Ascending aorta (tissue), 2 donors: ENCODE measurements at regions not wholly inside any gene's neighbourhood (a gene's known extent, or its start where the extent isn't known, plus 50 kb on each side); places are given as distances from the start of the nearest gene placed in this dataset.
A peak's percentile ranks its signal among the peaks of the same experiment; 100 is the strongest.

Source experiments
- DNase-seq, 2 donors: peaks; one replicate each; pipeline ENCODE4 v3.0.0-alpha.2; 2019; ENCODE audit warnings: low spot score in 2 of 2
- H3K27ac ChIP-seq, 2 donors: fragments of 200-600 bp; sonication (generic); one replicate each; pipeline ENCODE4 v1.5.1; 2016 to 2017; ENCODE audit warnings: mild to moderate bottlenecking in 1 of 2
- H3K27me3 ChIP-seq: fragments of 200-600 bp; sonication (generic); one replicate; pipeline ENCODE4 v1.5.1; 2017
- H3K36me3 ChIP-seq, 2 donors: fragments of 200-600 bp; sonication (generic); one replicate each; pipeline ENCODE4 v1.5.1; 2016
- H3K4me1 ChIP-seq, 2 donors: fragments of 200-600 bp; sonication (generic); one replicate each; pipeline ENCODE4 v1.5.1; 2016 to 2017; ENCODE audit warnings: mild to moderate bottlenecking in 1 of 2
- H3K4me3 ChIP-seq, 2 donors: fragments of 200-600 bp; sonication (generic); one replicate each; pipeline ENCODE4 v1.5.1; 2016 to 2017; ENCODE audit warnings: mild to moderate bottlenecking in 1 of 2
- H3K9me3 ChIP-seq, 2 donors: fragments of 200-600 bp; sonication (generic); one replicate each; pipeline ENCODE4 v1.5.1; 2016
- CTCF ChIP-seq, 3 experiments: fragments of 200-600 bp in 2 of 3; fragments of 450-650 bp in 1 of 3; sonication (generic) in 2 of 3; IDR thresholded peaks; one replicate each; pipeline ENCODE4 v1.5.1; 2016 to 2019; ENCODE audit warnings: antibody characterized with exemption in 3 of 3, mild to moderate bottlenecking in 1 of 3, moderate library complexity in 1 of 3
- intact Hi-C: fragments of 100-400 bp; cut with DNase I; formaldehyde crosslinking; loops from one replicate; pipeline ENCODE4 v1.15.1; 2023

GRCh38 chr5:175257128-175257846, 186.7 kb downstream of the DRD1 start:
- intact Hi-C loops = no loop called here
- TF ChIP-seq CTCF (IDR thresholded peaks at IDR 0.05) = no peak
- Histone ChIP-seq H3K27me3 (no peaks in the 10 kb centered on the region), H3K27ac (no peak overlapping the region), H3K9me3 (no peaks in the 10 kb centered on the region), H3K4me1 (peaks cover 0 to 20% of the 10 kb centered on the region in 2 donors), H3K4me3 (no peak overlapping the region), H3K36me3 (no peaks in the 10 kb centered on the region)
- DNase-seq = no peak

- Histone ChIP-seq H3K27ac (peak overlapping the region; percentile 46 to 62), H3K4me3 (no peak overlapping the region), H3K4me1 (peaks cover 0 to 20% of the 10 kb centered on the region in 2 donors), H3K9me3 (no peaks in the 10 kb centered on the region), H3K36me3 (no peaks in the 10 kb centered on the region), H3K27me3 (no peaks in the 10 kb centered on the region)
- DNase-seq = no peak
- no peak for TF ChIP-seq CTCF (IDR thresholded peaks at IDR 0.05)
- intact Hi-C loops = no loop called here
Observed at GRCh38 chr5:175254155-175254554, 189.8 kb downstream of the DRD1 start.

GRCh38 chr5:175253597-175253996, 190.4 kb downstream of the DRD1 start:
- TF ChIP-seq CTCF (IDR thresholded peaks at IDR 0.05) = no peak
- H3K27me3 ChIP-seq = no peaks in the 10 kb centered on the region
- no peaks in the 10 kb centered on the region for H3K36me3 ChIP-seq
- H3K4me3 ChIP-seq = no peak overlapping the region
- no peaks in the 10 kb centered on the region for H3K9me3 ChIP-seq
- H3K27ac ChIP-seq = peak overlapping the region; percentile 46 to 62
- peaks cover 0 to 20% of the 10 kb centered on the region in 2 donors for H3K4me1 ChIP-seq
- DNase-seq = no peak
- intact Hi-C loops = no loop called here

GRCh38 chr5:175252234-175252805, 191.7 kb downstream of the DRD1 start:
- Histone ChIP-seq H3K9me3 (no peaks in the 10 kb centered on the region), H3K4me1 (peaks cover 0 to 20% of the 10 kb centered on the region in 2 donors), H3K36me3 (no peaks in the 10 kb centered on the region), H3K27me3 (no peaks in the 10 kb centered on the region), H3K4me3 (no peak overlapping the region), H3K27ac (no peak overlapping the region)
- intact Hi-C loops = no loop called here
- no peak for TF ChIP-seq CTCF (IDR thresholded peaks at IDR 0.05)
- no peak for DNase-seq

- TF ChIP-seq CTCF (IDR thresholded peaks at IDR 0.05) = no peak
- H3K27ac ChIP-seq = no peak overlapping the region
- H3K4me3 ChIP-seq = no peak overlapping the region
- DNase-seq = no peak
- no peaks in the 10 kb centered on the region for H3K9me3 ChIP-seq
- no peaks in the 10 kb centered on the region for H3K27me3 ChIP-seq
- H3K36me3 ChIP-seq = no peaks in the 10 kb centered on the region
- peaks cover 0 to 29% of the 10 kb centered on the region in 2 donors for H3K4me1 ChIP-seq
- intact Hi-C loops = no loop called here
Observed at GRCh38 chr5:175250426-175250825, 193.6 kb downstream of the DRD1 start.
